ENCODE measurements at regions not wholly inside any gene's neighbourhood (a gene's known extent, or its start where the extent isn't known, plus 50 kb on each side); places are given as distances from the start of the nearest gene placed in this dataset.

DNA sequence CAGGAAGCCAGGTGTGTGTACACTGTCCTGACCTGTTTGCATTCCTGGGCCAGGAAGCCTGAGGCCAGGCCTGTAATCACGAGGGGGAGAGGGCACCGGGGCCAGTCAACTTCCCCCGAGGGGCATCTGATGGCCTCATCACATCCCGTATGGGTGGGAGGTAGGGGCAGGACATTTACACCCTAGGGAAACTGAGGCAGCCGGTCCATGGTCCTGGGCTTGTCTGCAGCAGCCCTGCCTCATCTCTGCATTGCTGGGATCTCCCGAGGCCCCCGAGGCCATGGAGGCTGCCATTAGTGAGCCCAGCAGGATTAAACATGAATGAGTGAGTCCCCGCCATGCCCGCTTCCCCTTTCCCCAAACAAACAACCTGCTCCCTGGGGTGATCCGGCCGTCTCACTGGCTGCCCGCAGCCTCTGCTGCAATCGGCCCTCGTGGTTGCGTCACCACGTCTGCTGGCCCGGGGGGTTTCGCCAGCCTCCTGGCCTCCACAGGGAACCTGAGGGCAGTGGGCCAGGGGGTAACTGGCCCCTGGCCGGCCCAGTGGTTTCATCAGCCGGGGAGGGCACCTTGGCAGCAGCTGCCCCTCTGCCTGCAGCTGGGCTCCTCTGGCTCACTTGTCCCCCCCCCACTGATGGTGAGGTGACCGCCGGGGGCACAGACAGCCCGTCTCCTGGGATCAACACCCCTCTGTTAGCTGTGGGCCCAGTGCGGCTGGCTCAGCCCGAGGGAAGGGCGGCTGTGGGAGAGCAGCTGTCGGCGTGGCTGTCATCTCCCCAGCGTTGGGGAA lies 88.3 kb upstream of the GSE1 start (continued):
- no peak for TF ChIP-seq TSC22D2 (CRISPR knock-in tag; IDR thresholded peaks at IDR 0.05; ENCODE audit: borderline replicate concordance)
- TF ChIP-seq HHEX (CRISPR knock-in tag; IDR thresholded peaks at IDR 0.05), result peak; percentile 51; the same call in 1 of the 2 replicates
- TF ChIP-seq, protein P1, sequence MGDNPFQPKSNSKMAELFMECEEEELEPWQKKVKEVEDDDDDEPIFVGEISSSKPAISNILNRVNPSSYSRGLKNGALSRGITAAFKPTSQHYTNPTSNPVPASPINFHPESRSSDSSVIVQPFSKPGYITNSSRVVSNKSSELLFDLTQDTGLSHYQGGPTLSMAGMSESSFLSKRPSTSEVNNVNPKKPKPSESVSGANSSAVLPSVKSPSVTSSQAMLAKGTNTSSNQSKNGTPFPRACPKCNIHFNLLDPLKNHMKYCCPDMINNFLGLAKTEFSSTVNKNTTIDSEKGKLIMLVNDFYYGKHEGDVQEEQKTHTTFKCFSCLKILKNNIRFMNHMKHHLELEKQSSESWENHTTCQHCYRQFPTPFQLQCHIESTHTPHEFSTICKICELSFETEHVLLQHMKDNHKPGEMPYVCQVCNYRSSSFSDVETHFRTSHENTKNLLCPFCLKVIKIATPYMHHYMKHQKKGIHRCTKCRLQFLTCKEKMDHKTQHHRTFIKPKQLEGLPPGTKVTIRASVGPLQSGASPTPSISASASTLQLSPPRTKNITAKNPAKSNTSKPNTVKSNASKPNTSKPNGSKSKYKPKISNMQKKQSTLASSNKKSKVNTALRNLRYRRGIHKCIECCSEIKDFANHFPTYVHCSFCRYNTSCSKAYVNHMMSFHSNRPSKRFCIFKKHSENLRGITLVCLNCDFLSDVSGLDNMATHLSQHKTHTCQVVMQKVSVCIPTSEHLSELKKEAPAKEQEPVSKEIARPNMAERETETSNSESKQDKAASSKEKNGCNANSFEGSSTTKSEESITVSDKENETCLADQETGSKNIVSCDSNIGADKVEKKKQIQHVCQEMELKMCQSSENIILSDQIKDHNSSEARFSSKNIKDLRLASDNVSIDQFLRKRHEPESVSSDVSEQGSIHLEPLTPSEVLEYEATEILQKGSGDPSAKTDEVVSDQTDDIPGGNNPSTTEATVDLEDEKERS (CRISPR knock-in tag; IDR thresholded peaks at IDR 0.05), result peak; percentile 25; the same call in 1 of the 2 replicates
- TF ChIP-seq ISL2 (CRISPR knock-in tag; IDR thresholded peaks at IDR 0.05), result peak; percentile 84
- no peak for TF ChIP-seq ZNF773 (CRISPR knock-in tag; IDR thresholded peaks at IDR 0.05; ENCODE audit: borderline replicate concordance)
- TF ChIP-seq, protein P2, sequence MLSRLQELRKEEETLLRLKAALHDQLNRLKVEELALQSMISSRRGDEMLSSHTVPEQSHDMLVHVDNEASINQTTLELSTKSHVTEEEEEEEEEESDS (CRISPR knock-in tag; IDR thresholded peaks at IDR 0.05; ENCODE audit: borderline replicate concordance), result peak; percentile 84; the same call in 1 of the 2 replicates
- TF ChIP-seq, protein P3, sequence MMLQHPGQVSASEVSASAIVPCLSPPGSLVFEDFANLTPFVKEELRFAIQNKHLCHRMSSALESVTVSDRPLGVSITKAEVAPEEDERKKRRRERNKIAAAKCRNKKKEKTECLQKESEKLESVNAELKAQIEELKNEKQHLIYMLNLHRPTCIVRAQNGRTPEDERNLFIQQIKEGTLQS (CRISPR knock-in tag; IDR thresholded peaks at IDR 0.05), result peak; percentile 96
- TF ChIP-seq ZNF224 (CRISPR knock-in tag; IDR thresholded peaks at IDR 0.05), result peak; percentile 79; the same call in 1 of the 2 replicates
- peak; percentile 92 for TF ChIP-seq GATAD2A (CRISPR knock-in tag; IDR thresholded peaks at IDR 0.05)
- TF ChIP-seq RXRB (CRISPR knock-in tag; IDR thresholded peaks at IDR 0.05; ENCODE audit: borderline replicate concordance), result peak; percentile 95
- TF ChIP-seq SIX1 (CRISPR knock-in tag; IDR thresholded peaks at IDR 0.05; ENCODE audit: borderline replicate concordance), result no peak
- peak; percentile 87 for TF ChIP-seq ERF (CRISPR knock-in tag; IDR thresholded peaks at IDR 0.05)
- TF ChIP-seq PCBP1 (IDR thresholded peaks at IDR 0.05; ENCODE audit: borderline replicate concordance, low read depth, low read length), result peak; percentile 86; the same call in 1 of the 2 replicates
- no peak for TF ChIP-seq ZNF180 (CRISPR knock-in tag; IDR thresholded peaks at IDR 0.05; ENCODE audit: borderline replicate concordance, low read depth)
- TF ChIP-seq FOXP1 (IDR thresholded peaks at IDR 0.05), result no peak
- TF ChIP-seq FOXP1 (CRISPR knock-in tag; IDR thresholded peaks at IDR 0.05), result peak; percentile 91
- TF ChIP-seq, protein P4, sequence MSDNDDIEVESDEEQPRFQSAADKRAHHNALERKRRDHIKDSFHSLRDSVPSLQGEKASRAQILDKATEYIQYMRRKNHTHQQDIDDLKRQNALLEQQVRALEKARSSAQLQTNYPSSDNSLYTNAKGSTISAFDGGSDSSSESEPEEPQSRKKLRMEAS (IDR thresholded peaks at IDR 0.05), result no peak
- peak; percentile 90 for TF ChIP-seq NCOA2 (CRISPR knock-in tag; IDR thresholded peaks at IDR 0.05)
- TF ChIP-seq, protein P5, sequence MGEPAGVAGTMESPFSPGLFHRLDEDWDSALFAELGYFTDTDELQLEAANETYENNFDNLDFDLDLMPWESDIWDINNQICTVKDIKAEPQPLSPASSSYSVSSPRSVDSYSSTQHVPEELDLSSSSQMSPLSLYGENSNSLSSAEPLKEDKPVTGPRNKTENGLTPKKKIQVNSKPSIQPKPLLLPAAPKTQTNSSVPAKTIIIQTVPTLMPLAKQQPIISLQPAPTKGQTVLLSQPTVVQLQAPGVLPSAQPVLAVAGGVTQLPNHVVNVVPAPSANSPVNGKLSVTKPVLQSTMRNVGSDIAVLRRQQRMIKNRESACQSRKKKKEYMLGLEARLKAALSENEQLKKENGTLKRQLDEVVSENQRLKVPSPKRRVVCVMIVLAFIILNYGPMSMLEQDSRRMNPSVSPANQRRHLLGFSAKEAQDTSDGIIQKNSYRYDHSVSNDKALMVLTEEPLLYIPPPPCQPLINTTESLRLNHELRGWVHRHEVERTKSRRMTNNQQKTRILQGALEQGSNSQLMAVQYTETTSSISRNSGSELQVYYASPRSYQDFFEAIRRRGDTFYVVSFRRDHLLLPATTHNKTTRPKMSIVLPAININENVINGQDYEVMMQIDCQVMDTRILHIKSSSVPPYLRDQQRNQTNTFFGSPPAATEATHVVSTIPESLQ (CRISPR knock-in tag; conservative IDR thresholded peaks at IDR 0.05), result no peak; the same call in 1 of the 2 replicates
- peak; percentile 83; the same call in 1 of the 2 replicates for TF ChIP-seq ZNF572 (CRISPR knock-in tag; IDR thresholded peaks at IDR 0.05)
- TF ChIP-seq ZBTB1 (CRISPR knock-in tag; IDR thresholded peaks at IDR 0.05; ENCODE audit: borderline replicate concordance), result no peak
- peak; percentile 87 for TF ChIP-seq MEF2D (CRISPR knock-in tag; IDR thresholded peaks at IDR 0.05)
- peak; percentile 64; the same call in 1 of the 2 replicates for TF ChIP-seq ZMYM3 (CRISPR knock-in tag; IDR thresholded peaks at IDR 0.05)
- no peak for TF ChIP-seq U2AF2 (IDR thresholded peaks at IDR 0.05; ENCODE audit: low read depth, low read length)
